Mammary epithelial cell (primary cell): ENCODE measurements at regions not wholly inside any gene's neighbourhood (a gene's known extent, or its start where the extent isn't known, plus 50 kb on each side); places are given as distances from the start of the nearest gene placed in this dataset.

ENCODE experiments used
- CTCF ChIP-seq, 2 donors: IDR thresholded peaks in 1 of 2; conservative IDR thresholded peaks in 1 of 2; 2 replicates each; pipeline ENCODE4 v1.5.1; 2011 to 2012; ENCODE audit warnings: inconsistent platforms in 2 of 2, low read length in 2 of 2, mild to moderate bottlenecking in 2 of 2, control low read depth in 1 of 2, low read depth in 1 of 2; ENCODE audit not compliant: insufficient read depth in 1 of 2; ENCODE audit errors: extremely low read depth in 1 of 2
- EZH2 ChIP-seq: IDR thresholded peaks from 2 replicates; pipeline ENCODE4 v1.6.1; 2012; ENCODE audit warnings: low read length, inconsistent platforms, borderline replicate concordance

- TF ChIP-seq CTCF (conservative IDR thresholded peaks at IDR 0.05 in 1 of 2, IDR thresholded peaks at IDR 0.05 in 1 of 2; ENCODE audit: extremely low read depth in 1 of 2, insufficient read depth in 1 of 2, low read depth in 1 of 2, low read length in 2 of 2) (no peak), EZH2 (no peak)
Measured at GRCh38 chr2:53504507-53504906, 263.1 kb upstream of the CHAC2 start.
